ENCODE measurements at regions not wholly inside any gene's neighbourhood (a gene's known extent, or its start where the extent isn't known, plus 50 kb on each side); places are given as distances from the start of the nearest gene placed in this dataset.
"Not testable (repeated sequence)": the region's sequence is repeated elsewhere in the genome, so short reads cannot be mapped to it uniquely, and the experiment has no call there.

DNA sequence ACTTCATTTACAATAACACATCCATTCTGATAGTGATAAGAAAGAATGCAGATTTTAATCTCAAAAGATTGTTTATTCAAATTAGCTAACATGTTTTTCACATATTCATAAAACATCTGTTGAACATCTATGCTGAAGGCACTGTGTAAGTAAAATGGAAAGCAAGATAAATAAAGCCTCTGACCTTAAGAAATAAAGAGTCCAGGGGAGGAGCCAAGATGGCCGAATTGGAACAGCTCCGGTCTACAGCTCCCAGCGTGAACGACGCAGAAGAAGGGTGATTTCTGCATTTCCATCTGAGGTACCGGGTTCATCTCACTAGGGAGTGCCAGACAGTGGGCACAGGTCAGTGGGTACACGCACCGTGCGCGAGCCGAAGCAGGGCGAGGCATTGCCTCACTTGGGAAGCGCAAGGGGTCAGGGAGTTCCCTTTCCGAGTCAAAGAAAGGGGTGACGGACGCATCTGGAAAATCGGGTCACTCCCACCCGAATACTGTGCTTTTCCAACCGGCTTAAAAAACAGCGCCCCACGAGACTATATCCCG is 336.5 kb downstream of the CETN3 start:
- not testable (repeated sequence) for DNase-seq (ENCODE audit: low read depth in 3 of 3, low spot score in 2 of 3)

DNA sequence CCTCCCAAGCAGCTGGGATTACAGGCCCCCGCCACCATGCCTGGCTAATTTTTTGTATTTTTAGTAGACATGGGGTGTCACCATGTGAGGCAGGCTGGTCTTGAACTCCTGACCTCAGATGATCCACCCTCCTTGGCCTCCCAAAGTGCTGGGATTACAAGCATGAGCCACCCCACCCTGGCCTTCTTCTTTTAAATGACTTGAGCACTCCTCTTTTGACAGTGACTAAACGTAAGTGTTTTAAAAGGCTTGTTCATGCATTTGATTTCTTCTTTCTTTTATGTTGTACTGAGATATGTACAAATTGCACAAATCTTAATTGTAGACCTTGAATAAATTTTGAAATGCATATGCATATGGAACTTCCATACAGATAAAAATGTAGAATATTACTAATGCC is 337.9 kb downstream of the CETN3 start:
- DNase-seq (ENCODE audit: low read depth in 3 of 3, low spot score in 2 of 3) = no peak

DNA sequence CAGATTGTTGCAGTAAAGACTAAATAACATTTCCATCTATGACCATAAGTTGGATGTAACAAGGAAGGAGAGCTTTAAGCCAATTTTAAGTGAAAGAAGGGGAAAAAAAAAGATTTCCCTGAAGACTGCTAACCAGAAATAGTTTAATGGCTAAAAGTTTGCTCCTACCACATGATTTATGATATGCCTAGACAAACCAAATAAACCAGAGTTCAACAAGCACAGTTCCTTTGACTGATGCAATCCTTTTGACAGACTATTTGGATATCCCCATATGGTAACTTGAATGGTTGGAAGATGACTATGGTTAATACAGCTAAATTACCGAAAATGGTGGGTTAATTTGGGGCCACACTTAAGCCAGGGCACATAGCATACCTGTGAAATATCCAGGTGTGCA is 338.5 kb downstream of the CETN3 start:
- no peak for DNase-seq (ENCODE audit: low read depth in 3 of 3, low spot score in 2 of 3)

DNA sequence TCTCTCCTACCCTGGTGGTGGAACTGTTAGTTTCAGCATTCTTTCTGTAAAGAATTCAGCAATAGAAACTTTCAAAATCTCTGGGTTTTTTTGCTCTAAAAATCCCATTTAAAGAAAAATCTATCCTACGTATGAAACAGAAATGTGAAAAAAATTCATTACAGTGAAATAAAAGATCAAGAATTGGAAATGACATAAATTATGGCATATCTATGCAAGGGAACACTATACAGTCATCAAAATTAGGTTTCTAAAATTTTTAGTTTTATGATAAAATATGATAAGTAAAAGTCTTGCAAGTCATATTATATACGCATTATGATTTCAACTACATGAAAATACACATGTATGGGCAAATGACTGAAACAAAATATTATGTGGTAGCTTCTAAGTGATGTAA is 342.6 kb downstream of the CETN3 start:
- DNase-seq (ENCODE audit: low read depth in 3 of 3, low spot score in 2 of 3) = no peak

DNA sequence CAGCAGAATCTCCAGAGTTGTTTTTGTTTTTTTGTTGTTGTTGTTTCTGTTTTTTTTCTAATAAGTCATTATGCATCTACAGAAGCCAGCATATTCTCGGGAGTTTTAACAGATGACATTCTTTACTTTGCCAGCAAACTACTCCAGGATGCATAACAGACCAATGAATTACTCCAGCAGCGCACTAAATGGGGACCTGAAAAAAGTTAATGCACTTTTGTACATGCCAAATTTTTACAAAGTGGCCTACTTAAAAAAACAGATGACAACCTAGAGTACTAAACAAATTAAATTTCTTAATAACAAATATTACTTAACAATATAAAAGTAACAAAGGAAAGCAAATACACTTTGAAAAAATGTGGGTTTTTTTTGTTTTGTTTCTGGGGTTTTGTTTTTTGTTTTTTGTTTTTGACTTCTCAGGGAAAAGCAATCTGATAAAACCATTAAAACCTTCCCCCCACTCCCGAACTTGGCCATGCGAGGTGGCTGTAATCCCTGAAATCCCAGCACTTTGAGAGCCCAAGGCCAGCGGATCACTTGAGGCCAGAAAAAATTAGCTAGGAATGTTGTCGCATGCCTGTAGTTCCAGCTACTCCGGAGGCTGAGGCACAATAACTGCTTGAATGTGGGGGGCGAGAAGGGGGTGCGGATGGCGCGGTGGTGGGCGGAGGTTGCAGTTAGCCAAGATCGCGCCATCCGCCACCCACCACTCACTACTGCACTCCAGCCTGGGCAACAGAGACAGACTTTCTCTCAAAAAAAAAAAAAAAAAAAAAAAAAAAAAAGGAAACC is 352.4 kb downstream of the CETN3 start:
- no peak for DNase-seq (ENCODE audit: low read depth in 3 of 3, low spot score in 2 of 3)

DNA sequence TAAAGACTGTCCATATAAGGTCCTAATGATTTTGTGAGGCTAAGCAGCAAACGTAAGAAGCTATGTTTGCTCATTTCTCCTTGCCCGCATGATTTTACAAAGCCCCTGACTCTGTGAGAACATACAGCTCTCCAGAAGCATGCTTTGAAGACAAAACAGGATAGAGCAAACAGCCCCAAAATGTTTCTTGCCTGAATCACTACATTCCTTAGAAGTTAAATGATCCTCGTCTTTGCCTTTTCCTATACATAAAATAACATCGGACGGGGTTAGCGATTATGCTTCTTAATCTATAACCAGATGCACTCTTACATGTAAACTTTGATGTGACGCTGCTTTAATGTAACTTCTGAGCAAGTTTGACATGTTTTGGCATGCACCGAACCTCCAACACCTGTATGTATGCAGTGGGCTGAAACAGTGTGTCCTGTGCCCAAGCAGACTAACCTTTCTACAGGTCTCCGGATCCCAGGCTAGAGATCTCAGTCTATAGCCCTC is 353.7 kb downstream of the CETN3 start:
- no peak for DNase-seq (ENCODE audit: low read depth in 3 of 3, low spot score in 2 of 3)

DNA sequence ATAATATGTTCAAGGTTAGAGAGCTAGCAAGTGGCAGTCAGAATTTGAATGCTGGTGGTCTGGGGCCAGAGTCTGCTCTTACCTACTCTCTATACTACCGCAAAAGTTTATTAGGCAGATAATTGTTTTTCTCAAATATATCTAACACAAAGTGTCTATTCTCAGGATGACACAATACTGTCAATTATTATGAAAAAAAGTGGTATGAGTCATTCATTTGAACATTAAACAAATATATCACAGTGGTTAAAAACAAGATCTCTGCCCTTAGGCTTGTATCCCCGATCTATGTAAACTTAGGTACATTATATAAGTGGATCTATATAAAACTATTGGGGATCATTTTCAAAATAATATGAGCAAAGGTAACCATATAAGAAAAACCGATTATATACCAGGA is 354.9 kb downstream of the CETN3 start:
- DNase-seq (ENCODE audit: low read depth in 3 of 3, low spot score in 2 of 3) = no peak

DNA sequence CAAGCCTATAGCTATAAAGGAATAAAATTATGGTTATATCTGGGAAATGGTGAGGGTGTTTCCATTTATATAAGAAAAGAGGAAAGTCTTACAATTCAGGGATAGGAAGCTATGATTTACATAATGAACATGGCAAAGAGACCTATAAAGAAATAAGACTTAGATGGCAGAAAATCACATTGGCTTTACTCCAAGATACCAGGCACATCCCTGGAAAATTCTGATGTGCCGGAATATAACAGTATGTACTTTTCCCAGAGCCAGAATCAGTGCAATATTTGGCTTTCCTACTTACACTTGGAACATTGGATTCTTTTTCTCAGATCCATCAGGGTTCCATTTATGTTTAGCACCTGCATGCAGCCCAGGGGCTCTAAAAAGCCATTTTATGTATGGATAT is 357.8 kb downstream of the CETN3 start:
- DNase-seq (ENCODE audit: low read depth in 3 of 3, low spot score in 2 of 3) = no peak

DNA sequence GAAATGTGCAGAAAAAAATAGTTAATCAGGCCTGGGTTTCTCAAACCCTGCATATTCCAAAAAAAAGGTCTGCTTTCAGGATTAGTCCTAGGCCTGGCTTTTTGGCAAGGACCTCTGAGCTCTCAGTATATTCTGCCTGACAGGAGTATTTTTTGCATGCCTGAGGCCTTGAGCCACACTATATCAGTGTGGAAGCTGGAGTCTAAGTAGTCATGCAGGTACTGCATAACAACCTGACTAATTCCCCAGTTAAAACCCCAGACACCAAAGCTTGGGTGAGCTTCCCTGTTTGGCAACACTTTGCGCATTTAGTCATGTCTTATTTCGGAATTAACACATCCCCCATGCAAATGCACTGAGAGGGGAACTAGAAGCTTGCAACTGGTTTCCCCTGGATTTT is 359.5 kb downstream of the CETN3 start:
- no peak for DNase-seq (ENCODE audit: low read depth in 3 of 3, low spot score in 2 of 3)

DNA sequence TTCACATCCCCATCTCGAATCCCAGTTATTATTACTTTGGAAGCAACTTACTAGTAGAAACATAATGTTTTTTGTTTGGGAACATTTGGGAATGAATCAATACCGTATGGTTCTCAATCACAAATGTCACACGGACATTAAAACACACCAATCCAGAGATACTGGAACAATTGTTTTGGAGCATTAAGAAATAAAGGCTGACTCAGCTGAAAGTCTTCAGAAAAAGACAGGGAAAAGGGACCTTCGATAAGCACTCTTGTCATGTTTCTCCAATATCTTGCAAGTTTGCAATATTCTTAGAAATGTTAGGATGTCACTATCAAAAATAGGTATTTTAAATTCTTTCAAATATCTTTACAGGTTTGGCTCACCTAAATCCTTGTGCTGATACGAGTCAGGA is 362.4 kb downstream of the CETN3 start:
- DNase-seq (ENCODE audit: low read depth in 3 of 3, low spot score in 2 of 3) = no peak

DNA sequence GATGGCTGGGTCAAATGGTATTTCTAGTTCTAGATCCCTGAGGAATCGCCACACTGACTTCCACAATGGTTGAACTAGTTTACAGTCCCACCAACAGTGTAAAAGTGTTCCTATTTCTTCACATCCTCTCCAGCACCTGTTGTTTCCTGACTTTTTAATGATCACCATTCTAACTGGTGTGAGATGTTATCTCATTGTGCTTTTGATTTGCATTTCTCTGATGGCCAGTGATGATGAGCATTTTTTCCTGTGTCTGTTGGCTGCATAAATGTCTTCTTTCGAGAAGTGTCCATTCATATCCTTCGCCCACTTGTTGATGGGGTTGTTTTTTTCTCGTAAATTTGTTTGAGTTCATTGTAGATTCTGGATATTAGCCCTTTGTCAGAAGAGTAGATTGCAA is 369.5 kb downstream of the CETN3 start:
- DNase-seq (ENCODE audit: low read depth in 3 of 3, low spot score in 2 of 3) = not testable (repeated sequence)

DNA sequence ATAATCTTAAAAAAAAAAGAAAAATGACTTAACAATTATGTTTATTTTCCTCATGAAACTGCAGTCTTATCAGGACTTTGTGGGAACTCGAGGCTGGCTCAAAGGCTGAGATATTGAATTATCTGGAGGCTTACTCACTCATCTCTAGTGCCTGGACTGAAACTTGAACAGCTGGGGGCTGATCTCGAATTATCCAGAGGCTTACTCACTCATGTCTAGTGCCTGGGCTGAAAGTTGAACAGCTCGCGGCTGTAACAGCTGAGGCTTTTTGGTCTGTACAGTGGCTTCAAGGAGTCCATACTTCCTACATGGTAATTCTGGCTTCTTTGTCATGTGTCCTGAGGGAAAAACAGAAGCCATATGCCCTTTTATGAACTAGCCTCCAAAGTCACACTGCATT is 371.9 kb downstream of the CETN3 start:
- no peak for DNase-seq (ENCODE audit: low read depth in 3 of 3, low spot score in 2 of 3)

DNA sequence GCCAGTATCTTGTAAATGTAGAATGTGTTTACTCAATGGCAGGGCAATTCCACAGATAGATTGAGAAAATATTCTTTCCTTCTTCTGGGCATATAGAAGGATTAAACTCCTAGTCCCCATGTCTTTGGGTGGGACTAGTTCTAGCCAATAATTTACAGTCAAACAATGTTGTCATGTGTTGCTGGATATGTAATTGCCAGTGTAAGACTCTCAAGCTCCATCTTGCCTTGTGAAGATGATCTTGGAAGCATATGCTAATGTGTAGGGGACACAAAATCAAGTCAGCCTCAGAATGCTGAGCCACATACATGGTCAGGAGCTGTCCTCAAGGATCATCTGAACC is 386.9 kb downstream of the CETN3 start:
- no peak for DNase-seq (ENCODE audit: low read depth in 3 of 3, low spot score in 2 of 3)

DNA sequence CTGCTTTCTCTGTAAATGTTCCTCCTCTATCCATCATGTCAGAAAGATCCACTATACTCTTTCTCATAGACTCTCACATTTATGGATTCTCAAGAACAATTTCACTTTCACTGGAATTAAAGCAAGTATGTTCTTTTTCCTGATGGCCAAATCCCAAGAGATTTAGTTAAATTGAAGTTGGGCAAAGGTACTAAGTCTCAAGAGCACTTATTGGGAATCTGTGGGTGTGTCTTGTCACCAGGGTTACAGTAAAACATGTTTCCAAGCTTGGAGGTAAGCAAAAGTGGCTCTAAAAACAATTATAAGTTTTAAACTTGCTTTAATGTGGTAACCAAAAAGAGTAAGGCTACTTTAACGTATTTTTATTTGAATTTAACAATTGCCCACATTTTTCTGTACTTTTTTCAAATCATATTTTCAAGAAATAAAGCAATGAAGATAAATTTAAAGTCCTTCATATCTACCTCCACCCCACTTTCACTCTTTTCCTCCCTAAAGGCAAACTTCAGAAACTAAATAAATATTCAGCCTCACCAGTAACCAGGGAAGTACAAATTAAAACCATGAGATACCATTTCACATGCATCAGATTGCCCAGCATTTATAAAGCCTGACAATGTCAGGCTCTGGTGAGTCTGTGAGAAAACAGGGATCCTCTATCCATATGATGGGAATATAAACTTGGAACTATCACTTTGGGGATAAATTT is 387.4 kb downstream of the CETN3 start:
- no peak for DNase-seq (ENCODE audit: low read depth in 3 of 3, low spot score in 2 of 3)

DNA sequence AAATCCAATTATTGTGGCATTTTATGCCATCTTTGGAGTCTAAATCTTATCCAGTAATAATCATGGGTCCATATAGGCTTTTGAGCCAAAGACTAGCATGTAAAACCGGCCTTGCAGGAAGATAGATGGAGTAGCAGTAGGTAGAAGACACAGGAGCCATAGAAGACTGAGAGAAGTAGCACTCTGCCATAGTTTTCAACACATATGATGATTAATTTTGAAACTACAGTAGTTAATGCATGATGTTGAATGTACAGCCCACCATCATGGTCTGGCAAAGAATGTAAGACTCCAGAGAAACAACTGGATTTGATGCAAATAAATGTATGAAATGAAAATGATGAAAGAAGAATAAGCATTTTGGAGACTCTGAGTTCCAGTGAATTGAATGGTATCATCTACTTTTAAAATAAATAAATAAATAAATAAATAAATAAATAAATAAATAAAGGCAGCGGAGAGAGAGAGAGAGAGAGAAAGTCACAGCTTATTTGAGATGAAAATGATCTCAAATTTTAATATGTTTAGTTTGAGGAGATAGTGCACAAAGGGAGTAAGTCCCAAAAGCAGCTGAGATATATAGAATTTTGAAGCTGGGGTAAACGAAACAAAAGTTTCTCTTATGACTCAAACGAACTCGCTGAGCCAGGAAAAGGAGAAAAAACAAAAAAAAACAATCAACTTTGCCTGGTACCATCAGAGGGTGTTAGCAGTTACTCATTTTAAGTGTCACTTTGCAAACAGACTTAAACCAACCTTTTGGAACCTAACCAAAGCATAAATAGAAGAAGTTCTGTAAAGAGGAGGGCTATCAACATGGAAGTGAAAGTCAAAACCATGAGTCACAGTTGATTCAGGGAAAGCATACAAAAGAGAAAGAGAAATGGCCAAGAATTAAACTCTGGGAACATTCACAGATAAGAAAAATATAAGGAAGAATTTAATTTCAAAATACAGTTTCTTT is 388.7 kb downstream of the CETN3 start:
- no peak for DNase-seq (ENCODE audit: low read depth in 3 of 3, low spot score in 2 of 3)

DNA sequence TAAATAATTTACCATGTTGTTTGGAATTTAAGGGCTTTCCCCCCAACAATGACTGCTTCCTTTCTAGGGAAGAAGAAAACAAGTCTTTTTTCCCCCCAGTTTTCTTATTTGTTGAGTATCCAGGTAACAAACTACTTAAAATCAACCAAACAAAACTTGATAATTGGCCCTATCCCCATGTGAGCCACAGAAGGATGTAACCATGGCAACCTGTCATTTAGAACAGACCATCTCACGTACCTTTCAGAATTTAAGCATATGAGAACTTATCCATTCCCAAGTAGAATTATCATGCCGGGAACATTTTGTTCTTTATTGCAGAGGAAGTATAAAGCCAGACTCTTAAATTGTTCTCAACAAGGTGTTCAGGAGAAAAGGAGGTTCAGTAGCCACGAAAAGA is 392.3 kb downstream of the CETN3 start:
- DNase-seq (ENCODE audit: low read depth in 3 of 3, low spot score in 2 of 3) = no peak

DNA sequence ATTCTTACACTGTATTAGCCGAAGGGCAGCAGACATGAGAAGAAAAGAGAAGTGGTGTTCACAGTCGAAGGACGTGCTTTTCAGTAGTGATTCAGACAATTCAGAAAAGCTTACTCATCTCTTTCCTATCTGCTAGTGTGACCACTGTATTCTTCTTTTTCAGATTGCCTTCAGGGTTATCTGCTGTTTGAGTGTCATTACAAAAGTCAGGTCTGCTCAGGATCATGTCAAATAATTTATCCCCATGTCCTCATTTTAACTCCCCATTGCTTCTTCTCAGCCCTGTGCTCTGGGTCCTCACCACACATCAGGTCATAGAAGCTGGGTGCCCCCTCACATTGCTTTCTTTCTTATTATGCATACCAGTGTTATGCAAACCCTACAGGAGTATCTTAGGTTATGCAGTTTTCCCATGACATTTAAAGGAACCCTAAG is 394.0 kb downstream of the CETN3 start:
- no peak for DNase-seq (ENCODE audit: low read depth in 3 of 3, low spot score in 2 of 3)

DNA sequence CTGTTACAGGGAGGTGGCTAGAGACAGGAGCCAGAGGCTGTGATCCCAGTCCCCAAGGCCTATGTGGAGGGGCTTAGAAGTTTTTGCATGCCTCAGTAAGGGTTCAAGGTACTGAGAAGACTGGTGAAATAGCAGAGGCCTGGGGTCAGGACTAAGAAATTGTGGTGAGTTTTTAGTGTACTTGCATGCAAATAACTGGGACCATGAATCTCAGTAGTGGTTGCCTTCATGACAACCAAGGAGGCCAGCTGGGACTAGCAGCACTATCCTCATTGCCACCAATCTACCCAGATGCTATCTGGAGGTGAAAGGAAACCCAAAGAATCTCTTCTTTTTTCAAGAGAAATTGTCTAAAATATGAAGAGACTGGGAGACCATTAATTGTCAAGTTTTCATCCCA is 395.1 kb downstream of the CETN3 start:
- DNase-seq (ENCODE audit: low read depth in 3 of 3, low spot score in 2 of 3) = no peak

DNA sequence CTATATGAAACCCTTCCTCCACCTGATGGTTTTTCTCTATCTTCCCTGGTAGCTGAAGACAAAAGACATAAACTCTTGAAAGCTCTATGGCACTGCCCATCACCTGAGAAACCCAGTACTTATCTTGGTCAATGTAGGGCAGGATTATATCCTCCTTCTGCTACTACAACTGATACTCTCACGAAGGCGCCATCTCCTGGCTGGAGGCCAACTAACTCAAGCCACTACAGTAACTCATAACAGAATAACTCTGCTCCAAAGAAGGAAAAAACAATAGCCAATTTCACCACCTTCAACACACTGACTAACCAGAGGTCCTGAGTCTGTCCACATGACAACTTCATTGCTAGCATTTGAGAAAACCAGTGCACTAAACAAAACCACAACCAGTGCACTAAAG is 409.2 kb downstream of the CETN3 start:
- no peak for DNase-seq (ENCODE audit: low read depth in 3 of 3, low spot score in 2 of 3)

DNA sequence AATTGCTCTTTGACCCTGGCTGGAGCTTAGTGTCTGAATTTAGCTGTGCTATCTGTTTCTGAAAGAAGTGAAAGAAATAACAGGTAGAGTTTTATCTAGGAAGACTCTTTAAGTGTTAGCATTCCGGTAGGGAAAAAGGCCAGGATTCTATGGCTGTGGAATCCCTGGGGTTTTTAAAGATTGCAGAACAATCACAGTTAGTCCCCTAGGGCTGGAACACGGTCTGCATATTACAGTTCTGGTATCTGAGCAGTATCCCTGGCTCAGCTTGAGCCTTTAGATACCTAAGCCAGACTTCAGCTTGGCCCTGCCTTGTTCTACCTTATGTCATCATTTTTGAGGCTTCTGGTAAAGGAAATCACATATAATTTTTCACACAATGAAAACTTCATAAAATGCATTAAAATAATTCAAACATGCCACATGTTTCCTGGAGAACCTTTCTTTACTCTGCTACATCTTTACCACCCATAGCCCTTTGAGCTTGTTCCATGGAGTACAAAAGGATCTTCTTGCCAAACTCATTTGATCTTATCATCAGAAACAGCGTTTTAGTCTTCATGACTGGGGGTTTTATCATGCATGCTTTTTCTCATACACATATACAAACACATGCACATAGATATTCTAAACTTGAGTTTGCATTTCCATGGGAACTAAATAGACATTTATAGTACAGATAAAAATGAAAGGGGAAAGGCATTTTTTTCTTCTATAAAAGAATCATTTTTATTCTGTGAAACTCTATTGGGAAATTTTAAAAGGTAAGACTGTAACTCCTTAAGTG is 410.8 kb downstream of the CETN3 start:
- no peak for DNase-seq (ENCODE audit: low read depth in 3 of 3, low spot score in 2 of 3)
